ENCODE measurements at regions not wholly inside any gene's neighbourhood (a gene's known extent, or its start where the extent isn't known, plus 50 kb on each side); places are given as distances from the start of the nearest gene placed in this dataset.

DNA sequence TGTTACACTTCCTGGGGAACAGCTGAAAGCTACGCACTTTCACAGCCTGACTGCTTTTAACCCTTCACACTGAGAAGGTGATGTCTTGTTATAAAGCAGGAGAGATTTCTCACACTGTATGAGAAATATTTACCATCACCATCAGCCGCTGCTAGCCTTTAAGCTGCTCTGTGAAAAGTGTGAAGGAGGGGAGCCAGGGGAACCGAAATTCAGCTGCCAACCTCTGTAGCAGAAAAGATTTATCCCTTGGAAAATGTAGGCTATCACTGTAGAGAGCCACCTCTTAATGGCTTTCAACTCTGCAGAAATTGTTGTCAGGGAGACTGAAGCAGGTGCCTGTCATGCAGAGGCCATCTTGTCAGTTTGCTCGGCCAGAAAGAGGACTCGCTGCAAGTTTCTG lies 145.3 kb downstream of the SP3 start:
- H3K4me1 Mint-ChIP-seq = no peaks in the 10 kb centered on the region
- ChIA-PET POLR2A (no interaction called here), CTCF (interaction anchor here (1.0 kb wide), 1 partner anchor 12 kb away, joined by 3 read pairs; no protein-coding TSS in a partner anchor)
- no peaks in the 10 kb centered on the region for H3K36me3 Mint-ChIP-seq (ENCODE audit: low read depth)
- no peaks in the 10 kb centered on the region for H3K9me3 Mint-ChIP-seq
- no peak overlapping the region for H3K4me3 Mint-ChIP-seq
- peaks cover 9% of the 10 kb centered on the region for H3K27me3 Mint-ChIP-seq
- no peak overlapping the region for H3K27ac Mint-ChIP-seq
- no peak for DNase-seq

DNA sequence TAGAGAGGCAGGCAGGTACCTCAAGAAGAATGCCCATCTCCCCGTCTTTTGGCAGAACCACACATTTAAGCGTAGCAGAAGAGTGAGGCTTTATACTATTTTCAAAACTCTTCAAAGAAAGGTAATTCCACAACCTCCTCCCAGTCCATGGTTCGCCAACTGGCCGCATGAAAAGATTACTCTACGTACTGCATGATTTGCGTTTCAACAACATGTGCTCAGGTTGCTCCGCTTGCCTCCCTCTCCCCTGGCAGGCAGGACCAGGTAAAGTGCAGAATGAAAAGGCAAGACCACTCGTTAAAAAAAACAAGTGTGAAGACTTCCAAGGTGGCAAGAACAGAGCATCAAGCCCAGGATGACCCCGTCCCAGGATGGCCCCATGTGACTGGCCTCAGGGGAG lies 143.7 kb downstream of the SP3 start:
- POLR2A ChIA-PET = no interaction called here
- H3K27ac Mint-ChIP-seq = no peak overlapping the region
- CTCF ChIA-PET = no interaction called here
- H3K9me3 Mint-ChIP-seq = no peaks in the 10 kb centered on the region
- H3K36me3 Mint-ChIP-seq (ENCODE audit: low read depth) = no peaks in the 10 kb centered on the region
- H3K27me3 Mint-ChIP-seq = peaks cover 13% of the 10 kb centered on the region
- H3K4me1 Mint-ChIP-seq = no peaks in the 10 kb centered on the region
- no peak for DNase-seq
- H3K4me3 Mint-ChIP-seq = no peak overlapping the region

DNA sequence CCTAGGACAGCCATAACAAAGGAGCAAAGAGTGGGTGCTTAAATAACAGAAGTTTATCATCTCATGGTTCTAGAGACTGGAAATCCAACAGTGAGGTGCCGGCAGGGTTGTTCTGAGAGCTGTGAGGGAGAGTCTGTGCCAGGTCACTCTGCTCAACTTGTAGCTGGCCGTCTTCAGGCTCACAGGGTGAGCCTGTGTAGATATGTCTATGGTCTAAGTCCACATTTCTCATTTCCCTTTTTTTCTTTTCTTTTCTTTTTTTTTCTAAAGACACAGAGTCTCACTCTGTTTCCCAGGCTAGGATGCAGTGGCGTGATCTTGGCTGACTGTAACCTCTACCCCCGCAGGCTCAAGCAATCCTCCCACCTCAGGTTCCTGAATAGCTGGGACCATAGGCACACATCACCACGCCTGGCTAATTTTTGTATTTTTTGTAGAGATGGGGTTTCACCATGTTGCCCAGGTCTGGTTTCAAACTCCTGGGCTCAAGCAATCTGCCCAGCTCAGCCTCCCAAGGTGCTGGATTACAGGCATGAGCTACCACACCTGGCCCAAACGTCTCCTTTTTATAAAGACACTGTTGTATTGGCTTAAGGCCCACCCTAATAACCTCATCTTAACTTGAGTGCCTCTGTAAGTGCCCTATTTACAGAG lies 142.2 kb downstream of the SP3 start:
- no peak for DNase-seq
- no peak overlapping the region for H3K4me3 Mint-ChIP-seq
- CTCF ChIA-PET = no interaction called here
- H3K27ac Mint-ChIP-seq = no peak overlapping the region
- H3K9me3 Mint-ChIP-seq = no peaks in the 10 kb centered on the region
- peaks cover 14% of the 10 kb centered on the region for H3K27me3 Mint-ChIP-seq
- POLR2A ChIA-PET = no interaction called here
- H3K36me3 Mint-ChIP-seq (ENCODE audit: low read depth) = no peaks in the 10 kb centered on the region
- no peaks in the 10 kb centered on the region for H3K4me1 Mint-ChIP-seq

DNA sequence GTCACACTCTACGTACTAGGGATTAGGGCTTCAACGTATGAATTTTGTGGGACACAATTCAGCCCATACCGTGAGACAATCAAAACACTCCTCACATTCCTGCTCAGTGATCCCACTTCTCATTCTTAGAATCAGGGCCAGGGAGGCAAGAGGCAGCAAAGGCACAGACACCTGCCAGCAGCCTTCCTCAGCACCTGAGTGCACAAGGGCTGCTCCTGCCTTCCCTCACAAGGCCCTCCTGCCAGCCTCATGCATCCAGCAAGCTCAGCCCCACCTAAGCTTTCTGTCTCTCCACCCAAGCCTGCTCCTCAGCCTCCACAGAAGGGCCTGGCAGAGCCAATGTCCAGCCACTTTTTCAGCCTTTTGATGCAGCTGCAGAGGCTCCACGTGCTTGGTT lies 141.6 kb downstream of the SP3 start:
- Mint-ChIP-seq H3K9me3 (no peaks in the 10 kb centered on the region), H3K27ac (no peak overlapping the region), H3K27me3 (peaks cover 14% of the 10 kb centered on the region), H3K4me1 (no peaks in the 10 kb centered on the region), H3K4me3 (no peak overlapping the region), H3K36me3 (ENCODE audit: low read depth) (no peaks in the 10 kb centered on the region)
- POLR2A ChIA-PET = no interaction called here
- no peak for DNase-seq
- CTCF ChIA-PET = no interaction called here

DNA sequence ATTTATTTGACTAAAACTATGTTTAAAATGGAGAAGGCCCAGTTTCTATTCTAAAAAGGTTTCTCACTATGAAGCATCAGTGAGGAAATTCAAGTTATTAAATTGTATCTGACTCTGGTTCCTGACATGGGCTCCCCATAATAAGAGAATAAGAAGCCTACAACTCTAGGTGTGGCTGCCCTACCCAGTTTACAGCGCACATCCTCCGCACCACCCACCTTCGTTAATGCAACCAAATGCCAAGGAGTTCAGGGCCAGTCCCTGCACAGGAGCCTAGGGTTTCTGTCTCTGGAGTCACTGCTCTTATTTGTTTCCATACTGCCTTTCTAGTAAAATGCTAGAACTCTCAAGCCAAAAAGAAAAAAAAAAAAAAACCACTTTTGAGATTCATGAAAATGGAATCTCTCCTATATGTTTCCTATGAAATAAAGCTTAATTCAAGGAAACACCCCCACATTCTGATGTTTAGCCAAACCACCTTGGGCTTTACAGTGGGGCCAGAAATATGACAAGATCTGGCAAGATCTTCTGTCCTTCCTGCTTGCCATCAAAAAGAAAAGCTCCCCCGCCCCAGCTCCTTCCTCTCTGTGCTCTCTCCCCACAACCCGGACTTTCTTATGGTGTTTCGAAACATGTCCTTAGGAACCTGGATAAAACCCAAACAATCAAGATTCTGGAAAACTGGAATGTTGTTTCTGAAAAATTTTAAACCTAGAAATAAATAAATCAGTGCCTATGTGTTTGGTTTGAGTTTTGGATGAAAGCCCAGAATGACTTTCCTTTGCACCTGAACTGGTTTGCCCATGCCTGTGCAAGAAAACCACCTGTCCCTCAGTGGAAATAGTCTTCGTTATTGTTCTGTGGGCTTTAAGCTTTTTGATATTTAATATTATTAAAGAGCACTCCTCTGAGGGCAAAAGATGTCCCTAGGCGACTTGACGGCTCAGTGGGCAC lies 136.7 kb downstream of the SP3 start:
- Mint-ChIP-seq H3K36me3 (ENCODE audit: low read depth) (no peaks in the 10 kb centered on the region), H3K4me1 (no peaks in the 10 kb centered on the region), H3K27ac (no peak overlapping the region), H3K4me3 (no peak overlapping the region), H3K9me3 (no peaks in the 10 kb centered on the region), H3K27me3 (peaks cover 8% of the 10 kb centered on the region)
- CTCF ChIA-PET = no interaction called here
- no peak for DNase-seq
- POLR2A ChIA-PET = no interaction called here

DNA sequence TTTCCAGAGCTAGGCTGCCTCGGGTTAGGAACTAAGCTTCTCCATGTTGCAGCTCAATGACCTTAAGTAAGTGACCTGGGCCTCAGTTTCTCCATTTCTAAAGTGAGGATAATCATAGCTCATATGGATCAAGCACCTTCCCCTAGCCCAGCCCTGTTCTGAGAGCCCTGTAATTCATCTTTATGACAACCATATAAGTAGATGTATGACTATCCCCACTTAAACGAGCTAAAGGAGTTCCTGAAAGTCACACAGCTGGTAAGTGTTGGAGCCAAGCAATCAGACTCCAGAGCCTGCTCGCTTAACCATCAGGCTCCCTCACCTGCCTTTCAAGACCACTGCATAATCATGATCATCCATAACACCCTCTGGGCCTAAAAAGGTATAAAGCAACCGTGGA lies 135.4 kb downstream of the SP3 start:
- Mint-ChIP-seq H3K27ac (no peak overlapping the region), H3K27me3 (peaks cover 8% of the 10 kb centered on the region), H3K9me3 (no peaks in the 10 kb centered on the region), H3K4me3 (no peak overlapping the region), H3K4me1 (no peaks in the 10 kb centered on the region), H3K36me3 (ENCODE audit: low read depth) (no peaks in the 10 kb centered on the region)
- ChIA-PET POLR2A (no interaction called here), CTCF (no interaction called here)
- DNase-seq = no peak

DNA sequence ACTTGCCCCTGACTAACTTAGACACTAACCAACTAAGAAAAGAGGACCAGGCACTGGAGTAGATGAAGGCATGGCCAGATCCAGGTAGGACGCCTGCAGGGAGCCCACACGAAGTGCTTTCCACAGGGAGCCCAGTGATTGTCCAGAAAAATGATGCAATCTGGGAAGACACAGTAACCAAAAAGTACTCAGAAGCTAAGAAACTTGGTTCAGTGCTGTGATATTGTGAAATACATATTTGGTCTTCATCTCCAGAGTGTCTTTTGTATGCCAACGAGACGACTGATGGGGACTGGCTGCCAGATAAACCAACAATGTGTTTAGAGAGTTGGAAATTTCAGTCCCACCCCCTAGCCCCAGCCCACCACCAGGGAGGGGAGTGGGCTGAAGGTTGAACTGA lies 135.0 kb downstream of the SP3 start:
- ChIA-PET POLR2A (no interaction called here), CTCF (no interaction called here)
- Mint-ChIP-seq H3K27ac (no peak overlapping the region), H3K27me3 (peaks cover 8% of the 10 kb centered on the region), H3K36me3 (ENCODE audit: low read depth) (no peaks in the 10 kb centered on the region), H3K4me3 (no peak overlapping the region), H3K9me3 (no peaks in the 10 kb centered on the region), H3K4me1 (no peaks in the 10 kb centered on the region)
- DNase-seq = no peak

DNA sequence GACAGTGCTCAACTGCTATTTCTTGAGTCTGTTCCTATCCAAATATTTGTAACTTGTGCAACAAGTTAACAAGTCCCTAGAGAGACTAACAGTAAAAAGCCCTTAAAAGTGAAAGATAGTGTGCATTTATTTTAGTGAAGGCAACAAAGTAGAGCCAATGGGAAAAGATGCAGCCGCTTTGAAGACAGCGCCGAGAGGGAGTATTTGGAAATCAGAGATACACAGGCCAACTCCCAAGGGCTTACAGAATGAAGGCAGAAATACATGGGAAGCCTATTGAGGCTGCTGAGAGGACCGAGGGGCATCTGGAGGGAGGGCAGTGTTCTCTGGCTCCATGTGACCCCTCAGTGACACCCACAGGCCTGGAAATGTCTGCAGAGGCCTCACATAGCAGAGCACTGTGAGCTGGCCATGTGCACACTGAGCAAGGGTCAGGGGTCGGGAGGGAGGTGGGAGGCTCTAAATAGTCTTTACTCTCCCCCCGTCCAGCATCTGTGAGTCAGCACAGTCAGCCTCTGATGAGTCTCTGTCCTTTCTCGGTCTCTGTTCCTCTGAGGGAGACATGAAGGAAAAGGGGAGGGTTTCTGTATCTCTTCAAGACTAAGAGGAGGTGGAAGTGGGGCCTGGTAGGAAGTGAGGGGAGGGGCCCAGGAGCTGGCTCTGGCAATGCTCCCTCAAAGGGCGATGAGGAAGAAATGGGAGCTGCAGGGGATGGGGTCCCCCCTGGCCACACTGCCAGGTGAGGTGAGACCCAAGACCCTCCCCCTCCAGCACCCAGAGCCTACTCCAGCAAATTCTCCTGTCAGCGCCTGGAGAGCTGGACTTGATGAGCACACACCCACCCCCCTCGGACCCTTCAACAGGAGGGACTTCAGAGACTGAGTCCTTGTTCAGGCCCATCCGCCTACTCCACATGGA lies 133.6 kb downstream of the SP3 start:
- no peaks in the 10 kb centered on the region for H3K36me3 Mint-ChIP-seq (ENCODE audit: low read depth)
- H3K27ac Mint-ChIP-seq = no peak overlapping the region
- no peak overlapping the region for H3K4me3 Mint-ChIP-seq
- no peaks in the 10 kb centered on the region for H3K9me3 Mint-ChIP-seq
- peaks cover 2% of the 10 kb centered on the region for H3K27me3 Mint-ChIP-seq
- POLR2A ChIA-PET = no interaction called here
- H3K4me1 Mint-ChIP-seq = no peaks in the 10 kb centered on the region
- no peak for DNase-seq
- CTCF ChIA-PET = no interaction called here

DNA sequence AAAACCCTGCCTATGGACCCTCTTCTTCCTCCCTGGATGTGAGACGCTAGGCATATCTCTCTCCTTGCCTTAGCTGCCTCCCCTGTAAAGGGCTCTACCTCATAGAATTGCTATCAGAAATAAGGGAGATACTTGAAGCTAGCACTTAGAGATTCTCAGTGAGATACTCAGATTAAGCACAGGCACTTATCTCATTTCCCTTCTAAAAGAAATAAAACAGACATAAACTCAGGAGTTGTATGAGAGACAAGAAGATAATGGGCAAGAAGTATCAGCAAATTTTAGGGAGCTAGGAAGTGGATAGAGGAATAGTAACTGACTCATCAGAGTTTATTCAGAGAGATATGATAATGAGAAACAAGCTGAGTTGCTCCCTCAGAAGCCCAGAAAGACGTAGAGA lies 131.0 kb downstream of the SP3 start:
- Mint-ChIP-seq H3K4me1 (no peaks in the 10 kb centered on the region), H3K36me3 (ENCODE audit: low read depth) (no peaks in the 10 kb centered on the region), H3K4me3 (no peak overlapping the region), H3K27ac (no peak overlapping the region), H3K9me3 (no peaks in the 10 kb centered on the region), H3K27me3 (peaks cover 2% of the 10 kb centered on the region)
- ChIA-PET POLR2A (no interaction called here), CTCF (no interaction called here)
- no peak for DNase-seq

DNA sequence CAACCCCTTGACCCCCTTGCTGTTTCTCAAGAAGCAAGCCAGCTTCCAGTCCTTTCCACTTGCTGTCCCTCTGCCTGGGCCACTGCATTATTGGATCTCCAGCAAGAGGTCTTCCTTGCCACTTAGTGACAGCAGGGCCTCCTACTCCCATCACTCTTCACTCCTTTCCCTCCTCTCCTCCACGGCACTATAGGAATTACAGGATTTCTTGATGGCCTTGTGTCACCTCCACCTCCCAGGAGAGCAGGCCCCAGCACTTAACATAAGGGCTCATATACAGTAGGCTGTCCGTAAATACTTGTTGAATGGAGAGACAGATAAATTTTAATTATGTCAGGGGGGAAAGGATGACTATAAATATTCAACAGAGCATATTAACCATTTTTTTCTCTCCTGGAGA lies 129.4 kb downstream of the SP3 start:
- ChIA-PET CTCF (interaction anchor here (1.0 kb wide), 1 partner anchor 28 kb away, joined by 3 read pairs; no protein-coding TSS in a partner anchor), POLR2A (no interaction called here)
- H3K4me3 Mint-ChIP-seq = no peak overlapping the region
- H3K4me1 Mint-ChIP-seq = no peaks in the 10 kb centered on the region
- H3K9me3 Mint-ChIP-seq = no peaks in the 10 kb centered on the region
- H3K27ac Mint-ChIP-seq = no peak overlapping the region
- no peaks in the 10 kb centered on the region for H3K36me3 Mint-ChIP-seq (ENCODE audit: low read depth)
- no peak for DNase-seq
- H3K27me3 Mint-ChIP-seq = peaks cover 4% of the 10 kb centered on the region

DNA sequence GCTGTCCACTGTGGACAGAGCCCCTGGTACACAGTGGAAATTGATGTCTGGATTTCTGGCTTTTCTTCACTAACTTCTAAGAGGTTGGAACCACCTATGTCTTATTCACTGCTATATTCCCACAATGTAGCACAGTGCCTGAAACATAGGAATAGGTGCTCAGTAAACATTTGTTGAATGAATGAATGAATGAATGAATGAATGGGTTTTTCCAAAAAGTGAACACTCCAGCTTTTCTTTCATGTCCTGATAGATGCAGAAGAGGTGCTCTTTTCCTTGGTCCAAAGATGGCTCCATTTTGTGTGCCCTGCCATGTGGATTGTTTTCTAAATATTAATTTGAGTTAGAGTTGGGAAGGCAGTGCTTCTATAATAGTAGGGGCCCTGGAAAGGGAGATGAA lies 124.1 kb downstream of the SP3 start:
- Mint-ChIP-seq H3K36me3 (ENCODE audit: low read depth) (no peaks in the 10 kb centered on the region), H3K27ac (no peak overlapping the region), H3K4me3 (no peak overlapping the region), H3K4me1 (no peaks in the 10 kb centered on the region), H3K9me3 (no peaks in the 10 kb centered on the region), H3K27me3 (peaks cover 22% of the 10 kb centered on the region)
- ChIA-PET POLR2A (no interaction called here), CTCF (interaction anchor here (0.6 kb wide), 1 partner anchor 146 kb away, joined by 4 read pairs; no protein-coding TSS in a partner anchor)
- DNase-seq = no peak

DNA sequence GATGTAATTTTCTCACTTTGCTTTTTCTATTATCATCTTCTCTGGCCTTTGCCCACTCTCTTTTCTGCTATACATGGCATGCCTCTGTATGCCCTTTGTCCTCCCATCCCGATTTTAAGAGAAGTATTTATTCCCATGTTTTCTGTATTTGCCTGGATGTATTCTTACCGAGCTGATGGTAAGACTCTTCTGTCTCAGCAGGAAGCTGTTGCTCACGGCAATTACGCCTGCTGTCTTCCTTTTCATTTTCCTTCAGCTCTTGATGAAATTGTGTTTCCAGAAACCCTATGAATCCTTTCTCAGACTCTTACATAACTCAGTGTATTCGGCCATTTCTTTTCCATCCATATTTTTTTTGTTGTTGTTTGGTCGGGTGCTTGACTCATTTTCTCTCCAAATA lies 121.6 kb downstream of the SP3 start:
- Mint-ChIP-seq H3K36me3 (ENCODE audit: low read depth) (no peaks in the 10 kb centered on the region), H3K27me3 (peaks cover 30% of the 10 kb centered on the region), H3K9me3 (no peaks in the 10 kb centered on the region), H3K27ac (no peak overlapping the region), H3K4me3 (no peak overlapping the region), H3K4me1 (no peaks in the 10 kb centered on the region)
- no peak for DNase-seq
- POLR2A ChIA-PET = no interaction called here
- CTCF ChIA-PET = no interaction called here

DNA sequence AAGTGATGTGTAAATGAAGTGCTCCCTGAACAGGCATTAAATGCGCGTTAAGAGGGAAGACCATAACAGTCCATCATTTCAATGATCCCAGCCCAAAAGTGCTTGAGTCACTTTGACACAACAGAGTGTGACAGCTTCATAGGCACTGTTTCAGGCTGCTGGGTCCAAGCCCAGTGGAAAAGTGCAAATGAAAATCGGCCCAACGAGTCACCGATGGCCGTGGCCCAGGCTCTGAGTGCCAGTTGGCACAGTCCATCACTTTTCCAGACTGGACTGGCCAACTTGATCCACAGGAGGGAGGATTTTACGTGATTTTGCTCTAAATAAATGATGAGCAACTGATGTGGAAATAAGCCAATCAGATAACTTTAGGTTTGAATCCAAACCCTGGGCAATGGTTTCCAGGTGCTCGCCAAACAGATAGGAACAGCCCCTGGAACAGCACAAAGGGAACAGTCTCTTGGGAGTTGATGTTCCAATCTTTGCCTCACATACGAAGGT lies 114.0 kb downstream of the SP3 start:
- Mint-ChIP-seq H3K27ac (no peak overlapping the region), H3K4me3 (no peak overlapping the region), H3K36me3 (ENCODE audit: low read depth) (no peaks in the 10 kb centered on the region), H3K27me3 (peaks cover 19% of the 10 kb centered on the region), H3K4me1 (no peaks in the 10 kb centered on the region), H3K9me3 (no peaks in the 10 kb centered on the region)
- CTCF ChIA-PET = no interaction called here
- no peak for DNase-seq
- POLR2A ChIA-PET = no interaction called here

All from activated CD4-positive, alpha-beta T cell treated with anti-CD3 and anti-CD28 coated beads, Interleukin-2, amount 10 ng/mL, durations not matched to agents 7 days and 5 days (primary cell).